ENCODE measurements at regions not wholly inside any gene's neighbourhood (a gene's known extent, or its start where the extent isn't known, plus 50 kb on each side); places are given as distances from the start of the nearest gene placed in this dataset.

- TF ChIP-seq PKNOX1 (IDR thresholded peaks at IDR 0.05) = peak; percentile 29; the same call in 1 of the 2 replicates
These were observed 128.1 kb upstream of the THRB start (continued) for GRCh38 chr3:24622696-24623225.

- ChIA-PET POLR2A (interaction anchor here (0.6 kb wide), 1 partner anchor 381 kb away, joined by 4 read pairs; no protein-coding TSS in a partner anchor), CTCF (ENCODE audit: low intra/inter-chr PET ratio) (no interaction called here)
- FAIRE-seq = no peak
- H3K36me3 ChIP-seq (ENCODE audit: control insufficient read depth, insufficient read depth, low read length) = no peaks in the 10 kb centered on the region
- no peaks in the 10 kb centered on the region for H3K9me1 ChIP-seq (ENCODE audit: control insufficient read depth, insufficient read depth, low read length)
- H4K20me1 ChIP-seq (replicated peaks; ENCODE audit: control insufficient read depth, insufficient read depth, low read length) = no peaks in the 10 kb centered on the region
- WGBS (ENCODE audit: insufficient coverage, low coverage, missing lambda C conversion rate) = 15% methylated on average over 3 of the region's 3 CpGs
- H3K4me3 ChIP-seq = no peak overlapping the region
- intact Hi-C loops (cut with micrococcal nuclease) = no loop called here
- H3K4me1 ChIP-seq (replicated peaks in 1 of 2; ENCODE audit: control insufficient read depth in 2 of 2, insufficient read depth in 2 of 2, low read length in 2 of 2) = no peaks in the 10 kb centered on the region
- H3K27me3 ChIP-seq (ENCODE audit: control insufficient read depth in 2 of 2, insufficient read depth in 2 of 2, low read length in 2 of 2) = no peaks in the 10 kb centered on the region
- H2AFZ ChIP-seq (ENCODE audit: low read depth, low read length) = no peak overlapping the region
- H3K9me3 ChIP-seq (replicated peaks; ENCODE audit: control insufficient read depth, insufficient read depth, low read depth, low read length) = no peaks in the 10 kb centered on the region
- no peak overlapping the region for H3K27ac ChIP-seq (ENCODE audit: extremely low read depth, low read depth, low read length)
- H3K4me2 ChIP-seq (ENCODE audit: insufficient read depth, low read length) = no peak overlapping the region
- H3K79me2 ChIP-seq (ENCODE audit: control insufficient read depth, insufficient read depth, low read length) = no peaks in the 10 kb centered on the region
- no peak overlapping the region for H3K9ac ChIP-seq (ENCODE audit: insufficient read depth in 1 of 2, low read depth in 2 of 2, low read length in 2 of 2)
- no TSS peak for BruUV-seq (replicated peaks)
- in situ Hi-C loops (cut with MboI) = no loop called here
- no peak for ATAC-seq
- DNase-seq (ENCODE audit: extremely low read depth in 1 of 4, low spot score in 3 of 4) = no peak
- TF ChIP-seq RBFOX2 (IDR thresholded peaks at IDR 0.05; ENCODE audit: low read depth, low read length) = no peak
- TF ChIP-seq HMBOX1 (IDR thresholded peaks at IDR 0.05) = no peak
- TF ChIP-seq SREBF1 (IDR thresholded peaks at IDR 0.05; ENCODE audit: borderline replicate concordance, low read depth, low read length) = no peak
- no peak for TF ChIP-seq ZNF584 (CRISPR knock-in tag; IDR thresholded peaks at IDR 0.05; ENCODE audit: low read depth)
- TF ChIP-seq ZBTB17 (CRISPR knock-in tag; IDR thresholded peaks at IDR 0.05) = no peak
- TF ChIP-seq CUX1 (CRISPR knock-in tag; IDR thresholded peaks at IDR 0.05) = no peak
- TF ChIP-seq MLLT1 (IDR thresholded peaks at IDR 0.05) = no peak
- TF ChIP-seq BDP1 (IDR thresholded peaks at IDR 0.05; ENCODE audit: insufficient read depth, insufficient read length) = no peak
- no peak for TF ChIP-seq ZNF274 (IDR thresholded peaks at IDR 0.05; ENCODE audit: borderline replicate concordance, low read depth, low read length)
- TF ChIP-seq NCOA1 (IDR thresholded peaks at IDR 0.05; ENCODE audit: low read depth) = no peak
- no peak for TF ChIP-seq CTBP1 (IDR thresholded peaks at IDR 0.05; ENCODE audit: borderline replicate concordance)
- TF ChIP-seq ATF7 (IDR thresholded peaks at IDR 0.05) = no peak
- TF ChIP-seq MTA1 (IDR thresholded peaks at IDR 0.05; ENCODE audit: borderline replicate concordance) = no peak
These were observed 129.0 kb upstream of the THRB start for GRCh38 chr3:24623657-24624056.

Measured in K562 (cell line).